ENCODE measurements at regions not wholly inside any gene's neighbourhood (a gene's known extent, or its start where the extent isn't known, plus 50 kb on each side); places are given as distances from the start of the nearest gene placed in this dataset.

DNA sequence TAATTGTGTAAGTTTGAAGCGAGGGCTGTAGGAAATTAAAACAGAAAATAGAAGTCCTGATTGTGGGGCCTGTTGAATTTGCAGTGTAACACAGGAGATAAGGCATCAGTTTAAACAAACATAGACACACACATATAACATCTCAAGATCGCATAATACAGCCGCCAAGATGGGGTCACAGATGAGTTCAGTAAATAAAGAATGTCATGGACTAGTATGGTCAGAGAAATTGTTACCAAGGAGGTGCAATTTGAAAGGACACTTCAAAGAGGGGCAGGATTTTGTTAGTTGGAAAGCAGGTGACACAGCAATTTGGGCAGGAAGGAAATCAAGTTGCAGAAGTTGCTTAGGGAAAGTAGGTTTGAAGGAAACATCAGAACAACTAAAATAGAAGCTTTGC is 450.0 kb downstream of the USP25 start:
- H3K9me3 Mint-ChIP-seq (ENCODE audit: unreplicated experiment): no peaks in the 10 kb centered on the region
- H3K4me1 Mint-ChIP-seq (ENCODE audit: unreplicated experiment): peaks cover 25% of the 10 kb centered on the region
- H3K36me3 Mint-ChIP-seq (ENCODE audit: low read depth, unreplicated experiment): no peaks in the 10 kb centered on the region
- no peak for TF ChIP-seq CTCF (IDR thresholded peaks at IDR 0.05; ENCODE audit: unreplicated experiment)
- no peak overlapping the region for H3K4me3 Mint-ChIP-seq (ENCODE audit: unreplicated experiment)
- H3K27me3 Mint-ChIP-seq (ENCODE audit: unreplicated experiment): no peaks in the 10 kb centered on the region
- DNase-seq (ENCODE audit: low spot score): no peak
- peak overlapping the region; percentile 4 for H3K27ac Mint-ChIP-seq (ENCODE audit: unreplicated experiment)

DNA sequence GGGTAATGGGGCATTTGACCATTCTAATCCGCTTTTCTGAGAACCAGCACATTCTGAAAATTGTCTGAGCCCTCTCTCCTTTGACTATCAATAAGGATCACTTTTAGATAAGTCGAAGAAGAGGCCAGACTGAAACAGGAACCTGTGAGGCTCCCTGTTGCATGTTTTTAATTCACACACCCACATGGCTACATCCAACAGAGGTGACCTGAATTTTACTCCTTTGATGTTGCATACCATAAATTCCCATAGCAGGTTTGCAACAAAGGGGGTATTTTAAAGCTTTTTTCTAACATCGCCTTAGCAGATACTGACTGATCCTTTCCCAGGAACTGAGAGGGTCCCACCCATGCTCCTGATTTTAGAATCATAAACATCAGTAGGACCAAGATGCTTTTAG is 450.8 kb downstream of the USP25 start:
- Mint-ChIP-seq H3K9me3 (ENCODE audit: unreplicated experiment) (no peaks in the 10 kb centered on the region), H3K4me3 (ENCODE audit: unreplicated experiment) (no peak overlapping the region), H3K27ac (ENCODE audit: unreplicated experiment) (no peak overlapping the region), H3K4me1 (ENCODE audit: unreplicated experiment) (peaks cover 25% of the 10 kb centered on the region), H3K27me3 (ENCODE audit: unreplicated experiment) (no peaks in the 10 kb centered on the region), H3K36me3 (ENCODE audit: low read depth, unreplicated experiment) (no peaks in the 10 kb centered on the region)
- no peak for DNase-seq (ENCODE audit: low spot score)
- TF ChIP-seq CTCF (IDR thresholded peaks at IDR 0.05; ENCODE audit: unreplicated experiment): no peak

DNA sequence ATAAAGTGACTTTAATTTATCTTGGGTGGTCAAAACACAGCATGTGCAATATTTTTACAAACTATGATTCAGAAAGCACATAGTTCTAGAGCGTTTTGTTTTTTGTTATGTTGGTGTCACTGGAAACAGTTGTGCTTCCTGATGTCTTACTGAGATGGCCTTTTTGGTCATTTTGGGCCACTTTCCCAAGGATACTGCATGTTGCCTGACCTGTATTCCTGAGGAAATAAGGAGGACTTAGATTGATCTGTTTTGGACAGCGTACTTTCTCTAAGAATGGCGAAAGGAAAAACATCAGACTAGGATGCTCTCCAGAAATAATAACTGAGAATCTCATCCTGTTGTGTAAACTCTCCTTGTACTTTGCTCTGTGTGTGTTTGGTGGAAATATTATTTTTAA is 451.2 kb downstream of the USP25 start:
- Mint-ChIP-seq H3K4me1 (ENCODE audit: unreplicated experiment) (peaks cover 25% of the 10 kb centered on the region), H3K4me3 (ENCODE audit: unreplicated experiment) (no peak overlapping the region), H3K27ac (ENCODE audit: unreplicated experiment) (no peak overlapping the region), H3K36me3 (ENCODE audit: low read depth, unreplicated experiment) (no peaks in the 10 kb centered on the region), H3K27me3 (ENCODE audit: unreplicated experiment) (no peaks in the 10 kb centered on the region), H3K9me3 (ENCODE audit: unreplicated experiment) (no peaks in the 10 kb centered on the region)
- no peak for TF ChIP-seq CTCF (IDR thresholded peaks at IDR 0.05; ENCODE audit: unreplicated experiment)
- DNase-seq (ENCODE audit: low spot score): no peak

GRCh38 chr21:16185766-16186165 is 456.0 kb downstream of the USP25 start:
- Mint-ChIP-seq H3K9me3 (ENCODE audit: unreplicated experiment) (no peaks in the 10 kb centered on the region), H3K4me3 (ENCODE audit: unreplicated experiment) (no peak overlapping the region), H3K27ac (ENCODE audit: unreplicated experiment) (no peak overlapping the region), H3K4me1 (ENCODE audit: unreplicated experiment) (peaks cover 21% of the 10 kb centered on the region), H3K36me3 (ENCODE audit: low read depth, unreplicated experiment) (no peaks in the 10 kb centered on the region), H3K27me3 (ENCODE audit: unreplicated experiment) (no peaks in the 10 kb centered on the region)
- no peak for DNase-seq (ENCODE audit: low spot score)
- TF ChIP-seq CTCF (IDR thresholded peaks at IDR 0.05; ENCODE audit: unreplicated experiment): no peak

DNA sequence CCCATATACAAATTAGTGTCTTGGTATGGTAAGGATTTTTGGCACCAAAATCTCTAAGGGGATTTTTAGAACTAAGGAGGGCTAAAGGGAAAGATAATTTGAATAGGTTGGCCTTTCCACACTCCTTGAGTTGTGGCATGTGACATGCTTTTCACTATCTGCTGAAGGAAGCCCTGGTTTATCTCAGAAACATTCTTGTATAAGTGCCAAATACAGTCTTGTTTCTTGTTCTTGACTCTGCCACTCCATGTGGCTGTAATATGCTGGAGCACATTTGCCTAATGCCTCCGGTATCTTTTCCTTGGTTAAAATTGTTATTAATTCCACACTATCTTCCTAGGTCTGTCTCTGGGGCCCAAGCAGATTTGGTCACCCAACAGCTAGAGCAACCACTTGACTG is 457.0 kb downstream of the USP25 start:
- H3K4me3 Mint-ChIP-seq (ENCODE audit: unreplicated experiment): no peak overlapping the region
- H3K27me3 Mint-ChIP-seq (ENCODE audit: unreplicated experiment): no peaks in the 10 kb centered on the region
- H3K27ac Mint-ChIP-seq (ENCODE audit: unreplicated experiment): no peak overlapping the region
- TF ChIP-seq CTCF (IDR thresholded peaks at IDR 0.05; ENCODE audit: unreplicated experiment): no peak
- no peaks in the 10 kb centered on the region for H3K9me3 Mint-ChIP-seq (ENCODE audit: unreplicated experiment)
- H3K4me1 Mint-ChIP-seq (ENCODE audit: unreplicated experiment): peaks cover 14% of the 10 kb centered on the region
- H3K36me3 Mint-ChIP-seq (ENCODE audit: low read depth, unreplicated experiment): no peaks in the 10 kb centered on the region
- no peak for DNase-seq (ENCODE audit: low spot score)
